Ascending aorta (tissue), 2 donors: ENCODE measurements at regions not wholly inside any gene's neighbourhood (a gene's known extent, or its start where the extent isn't known, plus 50 kb on each side); places are given as distances from the start of the nearest gene placed in this dataset.
"Not testable (repeated sequence)": the region's sequence is repeated elsewhere in the genome, so short reads cannot be mapped to it uniquely, and the experiment has no call there.

Experiments
- DNase-seq, 2 donors: peaks; one replicate each; pipeline ENCODE4 v3.0.0-alpha.2; 2019; ENCODE audit warnings: low spot score in 2 of 2
- H3K27ac ChIP-seq, 2 donors: fragments of 200-600 bp; sonication (generic); one replicate each; pipeline ENCODE4 v1.5.1; 2016 to 2017; ENCODE audit warnings: mild to moderate bottlenecking in 1 of 2
- H3K27me3 ChIP-seq: fragments of 200-600 bp; sonication (generic); one replicate; pipeline ENCODE4 v1.5.1; 2017
- H3K36me3 ChIP-seq, 2 donors: fragments of 200-600 bp; sonication (generic); one replicate each; pipeline ENCODE4 v1.5.1; 2016
- H3K4me1 ChIP-seq, 2 donors: fragments of 200-600 bp; sonication (generic); one replicate each; pipeline ENCODE4 v1.5.1; 2016 to 2017; ENCODE audit warnings: mild to moderate bottlenecking in 1 of 2
- H3K4me3 ChIP-seq, 2 donors: fragments of 200-600 bp; sonication (generic); one replicate each; pipeline ENCODE4 v1.5.1; 2016 to 2017; ENCODE audit warnings: mild to moderate bottlenecking in 1 of 2
- H3K9me3 ChIP-seq, 2 donors: fragments of 200-600 bp; sonication (generic); one replicate each; pipeline ENCODE4 v1.5.1; 2016
- CTCF ChIP-seq, 3 experiments: fragments of 200-600 bp in 2 of 3; fragments of 450-650 bp in 1 of 3; sonication (generic) in 2 of 3; IDR thresholded peaks; one replicate each; pipeline ENCODE4 v1.5.1; 2016 to 2019; ENCODE audit warnings: antibody characterized with exemption in 3 of 3, mild to moderate bottlenecking in 1 of 3, moderate library complexity in 1 of 3
- intact Hi-C: fragments of 100-400 bp; cut with DNase I; formaldehyde crosslinking; loops from one replicate; pipeline ENCODE4 v1.15.1; 2023

GRCh38 chr3:180430896-180431295 is 171.1 kb upstream of the TTC14 start:
- no peaks in the 10 kb centered on the region for H3K9me3 ChIP-seq
- H3K27ac ChIP-seq = no peak overlapping the region
- H3K36me3 ChIP-seq = no peaks in the 10 kb centered on the region
- intact Hi-C loops = no loop called here
- no peak for TF ChIP-seq CTCF (IDR thresholded peaks at IDR 0.05)
- H3K27me3 ChIP-seq = no peaks in the 10 kb centered on the region
- no peak overlapping the region for H3K4me3 ChIP-seq
- no peak for DNase-seq
- no peaks in the 10 kb centered on the region for H3K4me1 ChIP-seq

GRCh38 chr3:180433152-180433551 is 168.8 kb upstream of the TTC14 start:
- H3K4me1 ChIP-seq = no peaks in the 10 kb centered on the region

GRCh38 chr3:180447136-180447535 is 154.8 kb upstream of the TTC14 start:
- intact Hi-C loops = no loop called here
- DNase-seq = no peak
- TF ChIP-seq CTCF (IDR thresholded peaks at IDR 0.05) = no peak

More at GRCh38 chr3:180433152-180433551, 168.8 kb upstream of the TTC14 start:
- Histone ChIP-seq H3K9me3 (no peaks in the 10 kb centered on the region), H3K36me3 (no peaks in the 10 kb centered on the region), H3K27ac (no peak overlapping the region), H3K27me3 (no peaks in the 10 kb centered on the region), H3K4me3 (no peak overlapping the region)
- DNase-seq = no peak
- TF ChIP-seq CTCF (IDR thresholded peaks at IDR 0.05) = no peak
- intact Hi-C loops = no loop called here

GRCh38 chr3:180448407-180448806 is 153.6 kb upstream of the TTC14 start:
- intact Hi-C loops = not testable (repeated sequence)

More at GRCh38 chr3:180447136-180447535, 154.8 kb upstream of the TTC14 start:
- no peaks in the 10 kb centered on the region for H3K36me3 ChIP-seq
- no peak overlapping the region for H3K4me3 ChIP-seq
- no peaks in the 10 kb centered on the region for H3K27me3 ChIP-seq
- no peaks in the 10 kb centered on the region for H3K9me3 ChIP-seq
- H3K4me1 ChIP-seq = no peaks in the 10 kb centered on the region
- no peak overlapping the region for H3K27ac ChIP-seq

GRCh38 chr3:180457225-180457624 is 144.7 kb upstream of the TTC14 start:
- Histone ChIP-seq H3K4me1 (no peaks in the 10 kb centered on the region), H3K4me3 (no peak overlapping the region), H3K9me3 (no peaks in the 10 kb centered on the region), H3K27ac (no peak overlapping the region), H3K27me3 (no peaks in the 10 kb centered on the region), H3K36me3 (no peaks in the 10 kb centered on the region)
- TF ChIP-seq CTCF (IDR thresholded peaks at IDR 0.05) = no peak
- no peak for DNase-seq
- intact Hi-C loops = no loop called here

More at GRCh38 chr3:180448407-180448806, 153.6 kb upstream of the TTC14 start:
- not testable (repeated sequence) for DNase-seq, H3K27ac ChIP-seq, H3K36me3 ChIP-seq, H3K4me1 ChIP-seq, H3K27me3 ChIP-seq, H3K4me3 ChIP-seq, H3K9me3 ChIP-seq

- no peaks in the 10 kb centered on the region for H3K27me3 ChIP-seq
- H3K27ac ChIP-seq = no peak overlapping the region
- H3K36me3 ChIP-seq = no peaks in the 10 kb centered on the region
- intact Hi-C loops = no loop called here
- no peak for DNase-seq
- no peak for TF ChIP-seq CTCF (IDR thresholded peaks at IDR 0.05)
- H3K4me1 ChIP-seq = no peaks in the 10 kb centered on the region
- H3K4me3 ChIP-seq = no peak overlapping the region
- no peaks in the 10 kb centered on the region for H3K9me3 ChIP-seq
Measured at GRCh38 chr3:180466401-180467011, 135.5 kb upstream of the TTC14 start.
